Adrenal gland (tissue), 9 donors: ENCODE measurements at regions not wholly inside any gene's neighbourhood (a gene's known extent, or its start where the extent isn't known, plus 50 kb on each side); places are given as distances from the start of the nearest gene placed in this dataset.

Source experiments
- DNase-seq, 7 donors: peaks; one replicate each; pipeline ENCODE4 v3.0.0-alpha.2; 2019 to 2020
- H3K27ac ChIP-seq, 5 donors: fragments of 200-600 bp; sonication (generic) in 4 of 5; 1 replicate in 3 of 5; 2 replicates in 2 of 5; pipeline versions ENCODE4 v1.5.1 to v1.8.0; 2016 to 2020; ENCODE audit warnings: mild to moderate bottlenecking in 1 of 5
- H3K27me3 ChIP-seq: fragments of 200-600 bp; 2 replicates; pipeline ENCODE4 v1.8.0; 2021
- H3K36me3 ChIP-seq, 2 donors: fragments of 200-600 bp; replicated peaks in 1 of 2; 1 replicate in 1 of 2; 2 replicates in 1 of 2; pipeline versions ENCODE4 v1.5.1 to v1.8.0; 2018 to 2022
- H3K4me1 ChIP-seq, 2 donors: fragments of 200-600 bp; replicated peaks in 1 of 2; 1 replicate in 1 of 2; 2 replicates in 1 of 2; pipeline versions ENCODE4 v1.5.1 to v1.8.0; 2018 to 2021
- H3K4me3 ChIP-seq, 4 donors: fragments of 200-600 bp; sonication (generic) in 3 of 4; one replicate each; pipeline ENCODE4 v1.5.1; 2016 to 2018
- H3K9me3 ChIP-seq, 3 donors: fragments of 200-600 bp; sonication (generic) in 1 of 3; replicated peaks in 1 of 3; 1 replicate in 2 of 3; 2 replicates in 1 of 3; pipeline versions ENCODE4 v1.5.1 to v1.8.0; 2016 to 2021
- CTCF ChIP-seq, 6 experiments: fragments of 450-650 bp in 4 of 6; fragments of 200-600 bp in 2 of 6; sonication (generic) in 1 of 6; IDR thresholded peaks; 1 replicate in 5 of 6; 2 replicates in 1 of 6; pipeline versions ENCODE4 v1.5.1 to v1.8.0; 2016 to 2021; ENCODE audit warnings: antibody characterized with exemption in 6 of 6, mild to moderate bottlenecking in 2 of 6, moderate library complexity in 1 of 6
- POLR2A ChIP-seq, 2 donors: fragments of 450-650 bp; IDR thresholded peaks; one replicate each; pipeline ENCODE4 v1.6.1; 2017; ENCODE audit warnings: antibody characterized with exemption in 2 of 2, mild to moderate bottlenecking in 2 of 2, moderate library complexity in 1 of 2
- WGBS, 4 donors: extraction: QIAGEN DNeasy Blood & Tissue Kit in 2 of 4; methylation state at CpG; one replicate each; pipeline versions ENCODE4 v1.1.5 to v1.1.7; 2013 to 2017; 5-methylcytosine and 5-hydroxymethylcytosine counted together
- intact Hi-C, 2 donors: fragments of 100-400 bp; cut with DNase I; formaldehyde crosslinking; loops; one replicate each; pipeline versions ENCODE4 v1.14.1 to v1.15.0; 2022 to 2023
- donor health status: healthy with polysubstance abuse.
- donor health status: Bipolar disorder and iron deficiency.
- donor health status: DM: yes; HTN: yes; CAD: no.
- donor health status: DM: no; HTN: no; CAD: no.
- donor health status: DM: no; HTN: no; CAD: no.

GRCh38 chr5:57804007-57804444 lies 321.4 kb upstream of the ACTBL2 start:
- H3K9me3 ChIP-seq = no peaks in the 10 kb centered on the region
- H3K4me3 ChIP-seq = no peak overlapping the region
- intact Hi-C loops = no loop called here
- no peak for TF ChIP-seq CTCF (IDR thresholded peaks at IDR 0.05)
- no peak for TF ChIP-seq POLR2A (IDR thresholded peaks at IDR 0.05)
- no peaks in the 10 kb centered on the region for H3K36me3 ChIP-seq
- 73 to 95% (median 89%) methylated on average over 2 of the region's 2 CpGs for WGBS, 4 donors
- no peak for DNase-seq
- H3K27ac ChIP-seq = no peak overlapping the region
- H3K4me1 ChIP-seq = no peaks in the 10 kb centered on the region
- no peaks in the 10 kb centered on the region for H3K27me3 ChIP-seq

- WGBS, 4 donors = 68 to 72% (median 70%) methylated on average over 3 of the region's 3 CpGs
- no peaks in the 10 kb centered on the region for H3K4me1 ChIP-seq
- no peak for DNase-seq
- H3K27ac ChIP-seq = no peak overlapping the region
- H3K4me3 ChIP-seq = no peak overlapping the region
- H3K9me3 ChIP-seq = no peaks in the 10 kb centered on the region
- no peaks in the 10 kb centered on the region for H3K27me3 ChIP-seq
- no peaks in the 10 kb centered on the region for H3K36me3 ChIP-seq
- intact Hi-C loops = no loop called here
- TF ChIP-seq POLR2A (IDR thresholded peaks at IDR 0.05) (no peak), CTCF (IDR thresholded peaks at IDR 0.05) (no peak)
Observed at GRCh38 chr5:57802131-57802530, 319.5 kb upstream of the ACTBL2 start.

GRCh38 chr5:57795203-57795602 lies 312.6 kb upstream of the ACTBL2 start:
- no peaks in the 10 kb centered on the region for H3K4me1 ChIP-seq
- no peak for DNase-seq
- 79 to 91% (median 87%) methylated on average over 1 of the region's 1 CpG for WGBS, 4 donors
- no peaks in the 10 kb centered on the region for H3K27me3 ChIP-seq
- H3K4me3 ChIP-seq = no peak overlapping the region
- H3K36me3 ChIP-seq = no peaks in the 10 kb centered on the region
- H3K27ac ChIP-seq = no peak overlapping the region
- H3K9me3 ChIP-seq = no peaks in the 10 kb centered on the region
- no peak for TF ChIP-seq CTCF (IDR thresholded peaks at IDR 0.05)
- no peak for TF ChIP-seq POLR2A (IDR thresholded peaks at IDR 0.05)
- intact Hi-C loops = no loop called here

GRCh38 chr5:57791875-57792274 lies 309.3 kb upstream of the ACTBL2 start:
- Histone ChIP-seq H3K9me3 (peaks cover 0 to 7% (median 0%) of the 10 kb centered on the region in 3 donors), H3K27ac (no peak overlapping the region), H3K4me3 (no peak overlapping the region), H3K27me3 (no peaks in the 10 kb centered on the region), H3K4me1 (no peaks in the 10 kb centered on the region), H3K36me3 (no peaks in the 10 kb centered on the region)
- 61 to 85% (median 82%) methylated on average over 1 of the region's 1 CpG for WGBS, 4 donors
- no peak for DNase-seq
- TF ChIP-seq CTCF (IDR thresholded peaks at IDR 0.05) (no peak), POLR2A (IDR thresholded peaks at IDR 0.05) (no peak)
- intact Hi-C loops = no loop called here
